Neural cell (in vitro differentiated cells): ENCODE measurements at regions not wholly inside any gene's neighbourhood (a gene's known extent, or its start where the extent isn't known, plus 50 kb on each side); places are given as distances from the start of the nearest gene placed in this dataset.

ENCODE experiments used
- H2AFZ ChIP-seq: fragments of 200-600, 300-800 bp; sonication (generic), shearing (Covaris generic); 2 replicates; pipeline ENCODE4 v1.6.0; 2014; ENCODE audit warnings: low read depth, mild to moderate bottlenecking, antibody characterized with exemption, low read length, moderate library complexity
- H3F3A ChIP-seq: fragments of 200-600 bp; shearing (Covaris generic); 2 replicates; pipeline ENCODE4 v1.6.1; 2016; ENCODE audit warnings: mild to moderate bottlenecking, moderate library complexity, mixed read lengths, antibody characterized with exemption, low read length; ENCODE audit not compliant: insufficient read depth, poor library complexity, severe bottlenecking
- H3K27ac ChIP-seq: fragments of 200-600, 300-800 bp; sonication (generic), shearing (Covaris generic); 2 replicates; pipeline ENCODE4 v1.5.1; 2014; ENCODE audit warnings: mild to moderate bottlenecking, low read length, moderate library complexity
- H3K27me3 ChIP-seq: fragments of 300-800, 200-600 bp; sonication (generic), shearing (Covaris generic); 2 replicates; pipeline ENCODE4 v1.6.0; 2014; ENCODE audit warnings: mild to moderate bottlenecking, low read depth, low read length, moderate library complexity; ENCODE audit not compliant: insufficient read depth
- H3K36me3 ChIP-seq: fragments of 300-800, 200-600 bp; sonication (generic), shearing (Covaris generic); 2 replicates; pipeline ENCODE4 v1.5.1; 2014; ENCODE audit warnings: mild to moderate bottlenecking, antibody characterized with exemption, low read length, moderate library complexity; ENCODE audit not compliant: insufficient read depth
- H3K4me2 ChIP-seq: fragments of 300-800, 200-600 bp; sonication (generic), shearing (Covaris generic); 2 replicates; pipeline ENCODE4 v1.6.0; 2014; ENCODE audit warnings: mild to moderate bottlenecking, low read length
- H3K4me3 ChIP-seq: fragments of 300-800, 200-600 bp; sonication (generic), shearing (Covaris generic); 2 replicates; pipeline ENCODE4 v1.5.1; 2014; ENCODE audit warnings: mild to moderate bottlenecking, low read length, moderate library complexity
- H3K79me2 ChIP-seq: fragments of 200-600 bp; shearing (Covaris generic); replicated peaks from 2 replicates; pipeline ENCODE4 v1.6.0; 2014; ENCODE audit warnings: mild to moderate bottlenecking, low read length, moderate library complexity; ENCODE audit not compliant: insufficient read depth
- H3K9ac ChIP-seq: fragments of 300-800, 200-600 bp; sonication (generic), shearing (Covaris generic); 2 replicates; pipeline ENCODE4 v1.6.1; 2016; ENCODE audit warnings: mild to moderate bottlenecking, low read length, mixed read lengths
- H3K9me2 ChIP-seq: fragments of 200-600 bp; shearing (Covaris generic); 2 replicates; pipeline ENCODE4 v1.6.1; 2016; ENCODE audit warnings: mild to moderate bottlenecking, low read length, mixed read lengths; ENCODE audit not compliant: insufficient read depth
- H3K9me3 ChIP-seq: fragments of 200-600, 300-800 bp; sonication (generic), shearing (Covaris generic); 2 replicates; pipeline ENCODE4 v1.6.1; 2016; ENCODE audit warnings: mild to moderate bottlenecking, mixed run types, low read length, moderate library complexity, mixed read lengths
- H4K20me1 ChIP-seq: fragments of 200-600 bp; shearing (Covaris generic); 2 replicates; pipeline ENCODE4 v1.6.1; 2016; ENCODE audit warnings: mild to moderate bottlenecking, mixed run types; ENCODE audit not compliant: insufficient read depth
- CTCF ChIP-seq: fragments of 450-650 bp; IDR thresholded peaks from 2 replicates; pipeline ENCODE4 v1.5.1; 2014; ENCODE audit warnings: antibody characterized with exemption, mild to moderate bottlenecking, moderate library complexity; ENCODE audit not compliant: poor library complexity, severe bottlenecking
- EP300 ChIP-seq: fragments of 450-650 bp; conservative IDR thresholded peaks from 2 replicates; pipeline ENCODE4 v1.6.1; 2014; ENCODE audit warnings: antibody characterized with exemption, mild to moderate bottlenecking, moderate library complexity; ENCODE audit not compliant: poor library complexity, severe bottlenecking
- EZH2 ChIP-seq: fragments of 200-600, 300-800 bp; shearing (Covaris generic), sonication (generic); IDR thresholded peaks from 2 replicates; pipeline ENCODE4 v1.6.1; 2014; ENCODE audit warnings: antibody characterized with exemption, low read length, borderline replicate concordance, mild to moderate bottlenecking; ENCODE audit not compliant: insufficient read depth, poor library complexity, severe bottlenecking
- MXI1 ChIP-seq: fragments of 450-650 bp; conservative IDR thresholded peaks from 2 replicates; pipeline ENCODE4 v1.6.1; 2014; ENCODE audit warnings: antibody characterized with exemption, mild to moderate bottlenecking; ENCODE audit not compliant: poor library complexity, severe bottlenecking
- POLR2AphosphoS5 ChIP-seq: IDR thresholded peaks from 2 replicates; pipeline ENCODE4 v1.6.1; 2012
- RAD21 ChIP-seq: fragments of 450-650 bp; conservative IDR thresholded peaks from 2 replicates; pipeline ENCODE4 v1.6.1; 2014; ENCODE audit warnings: antibody characterized with exemption, mild to moderate bottlenecking, moderate library complexity
- REST ChIP-seq: IDR thresholded peaks from 2 replicates; pipeline ENCODE4 v1.6.1; 2012; ENCODE audit warnings: borderline replicate concordance
- SMC3 ChIP-seq: fragments of 450-650 bp; conservative IDR thresholded peaks from 2 replicates; pipeline ENCODE4 v1.6.1; 2014; ENCODE audit warnings: antibody characterized with exemption, mild to moderate bottlenecking, moderate library complexity; ENCODE audit not compliant: poor library complexity
- TAF1 ChIP-seq: IDR thresholded peaks from 2 replicates; pipeline ENCODE4 v1.6.1; 2012; ENCODE audit warnings: low read depth

DNA sequence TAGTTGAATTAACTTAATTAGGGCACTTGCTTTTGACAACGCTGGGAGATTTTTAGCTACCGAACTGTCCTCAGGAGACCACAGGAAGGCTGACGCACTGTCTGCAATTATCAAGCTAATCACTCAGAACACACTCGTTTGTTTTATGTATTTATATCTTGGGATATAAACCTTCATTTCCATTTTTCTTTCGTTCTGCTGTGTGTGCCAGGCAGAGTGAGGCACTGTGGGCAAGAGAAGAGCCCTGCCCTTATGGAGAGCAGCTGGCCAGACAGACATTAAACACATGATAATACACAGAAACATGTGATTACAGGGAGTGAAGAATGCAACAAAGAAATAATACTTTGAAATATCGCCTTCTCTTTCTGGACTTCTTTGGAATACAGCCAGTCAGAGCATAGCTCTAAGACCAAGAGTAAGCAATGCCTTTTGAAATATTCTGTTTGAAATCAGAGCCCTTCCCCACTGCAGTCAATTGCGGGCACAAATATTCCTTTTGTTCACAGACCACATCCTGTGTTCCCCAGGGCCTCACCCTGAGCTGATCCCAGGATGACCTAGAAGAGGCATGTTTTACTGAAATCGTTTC, 96.8 kb downstream of the ANKRD60 start:
- H2AFZ ChIP-seq = no peak overlapping the region
- no peaks in the 10 kb centered on the region for H4K20me1 ChIP-seq
- TF ChIP-seq SMC3 (no peak), TAF1 (no peak), RAD21 (no peak), REST (no peak), EP300 (no peak), CTCF (no peak), MXI1 (no peak), POLR2AphosphoS5 (no peak), EZH2 (no peak)
- no peak overlapping the region for H3K9ac ChIP-seq
- H3K36me3 ChIP-seq = no peaks in the 10 kb centered on the region
- H3K27ac ChIP-seq = no peak overlapping the region
- H3F3A ChIP-seq = no peaks in the 10 kb centered on the region
- no peak overlapping the region for H3K4me2 ChIP-seq
- H3K4me3 ChIP-seq = no peak overlapping the region
- H3K9me3 ChIP-seq = no peaks in the 10 kb centered on the region
- no peaks in the 10 kb centered on the region for H3K27me3 ChIP-seq
- H3K79me2 ChIP-seq = no peaks in the 10 kb centered on the region
- no peaks in the 10 kb centered on the region for H3K9me2 ChIP-seq

DNA sequence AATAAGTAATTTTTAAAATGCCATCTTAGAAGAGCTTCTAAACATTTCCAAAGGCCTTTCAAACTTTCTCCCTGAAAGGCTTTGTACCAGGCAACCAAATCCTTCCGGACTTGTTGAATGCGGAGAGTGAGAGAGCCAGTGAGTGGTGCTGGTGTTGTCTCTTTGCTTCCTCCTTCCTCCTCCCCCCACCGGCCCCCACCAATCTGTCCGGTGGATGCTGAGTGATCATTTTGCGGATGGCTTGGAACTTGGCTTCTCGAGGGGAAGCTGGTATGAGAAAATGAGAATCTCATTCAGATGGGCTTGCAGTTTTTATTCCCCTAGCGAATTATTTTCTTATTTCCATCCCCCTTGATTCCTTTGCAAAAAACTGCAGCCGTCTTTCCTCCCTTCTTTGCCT, 97.3 kb downstream of the ANKRD60 start:
- no peak overlapping the region for H2AFZ ChIP-seq
- TF ChIP-seq EP300 (no peak), MXI1 (no peak)
- H3K9me3 ChIP-seq = no peaks in the 10 kb centered on the region
- H3K4me3 ChIP-seq = no peak overlapping the region
- H3K4me2 ChIP-seq = no peak overlapping the region
- H3K27ac ChIP-seq = no peak overlapping the region
- no peaks in the 10 kb centered on the region for H3K36me3 ChIP-seq
- no peaks in the 10 kb centered on the region for H4K20me1 ChIP-seq
- no peaks in the 10 kb centered on the region for H3K79me2 ChIP-seq
- no peaks in the 10 kb centered on the region for H3K9me2 ChIP-seq
- H3F3A ChIP-seq = no peaks in the 10 kb centered on the region
- no peaks in the 10 kb centered on the region for H3K27me3 ChIP-seq
- no peak overlapping the region for H3K9ac ChIP-seq

DNA sequence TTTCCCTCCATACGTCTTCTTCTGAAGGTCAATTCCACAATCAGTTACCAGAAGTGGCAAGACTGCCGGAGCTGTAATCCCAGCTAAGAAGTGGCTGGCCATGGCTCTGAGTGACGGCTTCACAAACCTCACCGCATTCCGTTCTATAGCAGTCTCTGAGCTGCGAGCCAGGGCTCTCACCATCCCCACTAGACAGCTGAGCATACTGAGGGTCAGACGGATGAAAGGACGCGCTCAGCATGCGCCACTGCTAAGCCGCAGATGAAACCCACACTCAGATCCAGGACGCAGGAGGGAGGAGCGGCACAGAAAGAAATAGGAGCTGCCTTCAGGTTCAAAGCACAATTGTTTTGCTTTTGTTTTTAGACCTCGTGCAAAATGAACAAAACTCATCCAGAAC, 97.9 kb downstream of the ANKRD60 start:
- H3K9me3 ChIP-seq = no peaks in the 10 kb centered on the region
- H3K27me3 ChIP-seq = no peaks in the 10 kb centered on the region
- no peak for TF ChIP-seq EP300
- no peak for TF ChIP-seq TAF1
- no peak for TF ChIP-seq MXI1
- TF ChIP-seq EZH2 = no peak
- no peak for TF ChIP-seq REST
- TF ChIP-seq SMC3 = no peak
- TF ChIP-seq POLR2AphosphoS5 = no peak
- no peak for TF ChIP-seq CTCF
- TF ChIP-seq RAD21 = no peak
- no peak overlapping the region for H2AFZ ChIP-seq
- no peaks in the 10 kb centered on the region for H3K79me2 ChIP-seq
- no peaks in the 10 kb centered on the region for H3K36me3 ChIP-seq
- no peaks in the 10 kb centered on the region for H3K9me2 ChIP-seq
- no peaks in the 10 kb centered on the region for H3F3A ChIP-seq
- no peak overlapping the region for H3K27ac ChIP-seq
- H3K4me2 ChIP-seq = no peak overlapping the region
- no peak overlapping the region for H3K9ac ChIP-seq
- H4K20me1 ChIP-seq = no peaks in the 10 kb centered on the region
- no peak overlapping the region for H3K4me3 ChIP-seq
